NCI-H1694 treated with DMSO at 0.1 percent for 48 hours (cell line): ENCODE measurements at regions not wholly inside any gene's neighbourhood (a gene's known extent, or its start where the extent isn't known, plus 50 kb on each side); places are given as distances from the start of the nearest gene placed in this dataset.
"Not testable (repeated sequence)": the region's sequence is repeated elsewhere in the genome, so short reads cannot be mapped to it uniquely, and the experiment has no call there.

ENCODE experiments used
- DNase-seq: peaks from one replicate; lab custom pipeline; 2025; lab: John Stamatoyannopoulos, UW

DNA sequence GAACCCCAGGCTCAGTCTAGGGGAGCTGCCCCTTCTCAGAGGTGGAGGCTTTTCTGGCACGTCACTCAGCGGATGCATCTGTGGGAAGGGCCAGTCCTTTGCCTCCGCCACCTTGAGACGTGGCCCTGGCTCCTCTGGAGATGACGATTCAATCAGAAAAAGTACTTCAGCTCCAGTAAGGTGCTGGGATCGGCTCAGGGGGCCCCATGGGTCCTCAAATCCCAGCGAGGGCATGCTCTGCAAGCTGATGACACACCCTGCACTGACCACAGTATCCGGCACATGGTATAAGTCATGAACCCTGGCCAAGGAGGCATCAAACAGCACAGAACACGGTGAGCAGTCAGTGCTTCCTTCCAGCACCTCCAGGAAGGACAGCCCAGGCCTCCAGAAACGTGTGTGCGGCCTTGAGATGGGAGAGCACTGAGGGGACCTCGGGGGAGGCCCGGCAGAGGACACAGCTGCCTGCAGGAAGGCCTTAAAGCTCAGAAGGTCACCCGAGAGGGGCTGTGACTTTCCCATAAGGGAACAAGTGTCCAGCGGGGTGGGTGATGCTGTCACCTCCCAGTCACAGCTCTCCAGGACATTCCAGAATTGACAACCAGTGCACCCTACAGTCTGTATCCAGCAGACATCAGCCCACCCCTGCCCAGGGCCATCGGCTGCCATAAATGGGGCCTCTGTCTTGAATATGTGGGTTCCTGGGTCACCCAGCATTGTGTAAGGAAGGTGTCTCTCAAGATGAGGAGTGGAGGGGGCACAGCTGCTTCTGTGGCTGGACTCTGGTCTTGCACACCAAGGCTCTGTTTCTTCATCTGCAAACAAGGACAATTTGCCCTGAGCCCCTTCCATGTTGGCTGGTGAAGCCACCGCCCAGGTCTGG is 205.8 kb downstream of the NDUFA10 start:
- DNase-seq: no peak

GRCh38 chr2:239818531-239819011 is 206.6 kb downstream of the NDUFA10 start:
- DNase-seq: no peak

DNA sequence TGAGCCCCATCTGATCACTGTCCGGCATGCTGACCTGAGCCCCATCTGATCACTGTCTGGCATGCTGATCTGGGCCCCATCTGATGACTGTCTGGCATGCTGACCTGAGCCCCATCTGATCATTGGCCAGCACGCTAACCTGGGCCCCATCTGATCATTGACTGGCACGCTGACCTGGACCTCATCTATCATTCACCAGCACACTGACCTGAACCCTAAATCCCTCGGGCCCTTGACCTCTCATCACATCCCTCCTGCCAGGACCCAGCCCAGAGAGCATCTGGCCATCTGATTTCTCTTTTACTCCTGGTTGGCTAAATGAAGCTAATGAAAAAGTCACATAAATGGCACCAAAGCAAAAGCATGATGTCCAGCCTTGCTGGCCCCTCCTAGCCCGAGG is 207.1 kb downstream of the NDUFA10 start:
- no peak for DNase-seq

GRCh38 chr2:239817468-239818031 is 207.6 kb downstream of the NDUFA10 start:
- DNase-seq: not testable (repeated sequence)

DNA sequence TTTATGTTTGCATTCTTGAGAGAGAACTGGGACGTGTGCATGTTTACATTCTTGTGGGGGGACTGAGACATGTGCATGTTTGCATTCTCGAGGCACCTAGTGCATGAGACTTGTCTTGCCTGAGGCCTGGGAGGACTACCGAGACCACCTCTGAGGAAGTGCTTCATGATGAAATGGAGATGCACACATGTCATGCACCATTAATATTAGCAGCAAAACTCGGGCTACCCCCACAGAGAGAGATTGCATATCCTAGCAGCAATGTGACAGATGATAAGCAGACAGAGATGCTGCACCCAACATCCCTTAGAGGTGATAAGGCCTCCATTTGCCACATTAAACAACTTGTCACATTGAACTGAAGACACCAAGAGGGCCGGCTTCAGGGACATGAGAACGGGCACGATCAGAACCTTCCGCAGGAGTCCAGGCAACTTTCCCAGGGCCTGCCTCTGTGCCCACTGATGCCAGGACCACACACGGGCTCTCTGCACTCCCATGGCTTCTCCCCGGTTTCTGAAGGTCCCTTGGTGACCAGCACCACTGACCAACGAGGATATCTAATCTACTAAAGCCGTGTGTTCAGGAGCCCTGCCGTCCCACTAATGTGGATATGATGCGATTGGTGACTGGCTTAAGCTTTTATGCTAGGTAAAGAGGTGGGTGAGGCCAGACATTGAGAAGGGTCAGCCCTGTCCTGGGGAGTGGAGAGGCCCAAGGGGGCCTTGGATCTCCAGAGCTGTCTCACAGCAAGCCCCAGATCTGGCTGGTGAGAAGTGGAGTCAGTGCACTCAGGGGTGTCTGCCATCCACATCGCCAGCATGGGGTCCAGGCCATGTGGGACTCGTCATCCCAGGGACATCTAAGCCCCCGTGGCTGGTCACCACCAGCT is 208.3 kb downstream of the NDUFA10 start:
- no peak for DNase-seq

- no peak for DNase-seq
Observed at GRCh38 chr2:239815671-239816070, 209.5 kb downstream of the NDUFA10 start.

DNA sequence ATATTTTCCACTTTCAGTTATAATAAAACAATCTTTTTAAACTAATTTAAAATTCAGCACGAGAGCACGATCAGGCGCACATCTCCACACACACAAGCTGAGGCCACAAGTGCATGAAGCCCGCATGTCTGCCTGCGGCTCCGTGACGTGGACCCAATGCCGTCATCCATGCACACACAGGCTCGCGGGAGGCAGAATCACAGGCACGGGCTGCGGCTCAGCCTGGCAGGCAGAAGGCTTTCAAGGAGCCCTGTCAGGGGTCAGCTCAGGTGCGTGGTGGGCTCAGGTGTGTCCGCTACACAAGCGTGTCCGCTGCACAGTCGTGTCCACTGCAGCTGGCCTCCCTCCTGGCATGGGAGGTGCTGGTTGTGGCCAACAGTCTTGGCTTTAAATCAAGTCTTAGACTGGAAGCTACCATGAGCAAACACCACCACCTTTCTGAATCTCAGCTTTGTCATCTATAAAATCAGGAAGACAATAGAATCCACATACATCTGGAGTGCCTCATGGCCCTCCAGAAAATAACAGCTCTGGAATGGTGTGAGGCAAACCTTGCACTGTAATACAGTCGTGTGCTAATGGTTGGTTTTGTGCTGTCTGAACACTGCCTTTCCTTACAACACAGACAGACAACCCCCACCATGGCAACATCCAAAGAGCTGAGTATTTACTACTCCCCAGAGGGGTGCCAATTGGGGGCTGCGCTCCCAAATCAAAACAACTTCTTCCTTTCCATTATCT is 210.1 kb downstream of the NDUFA10 start:
- no peak for DNase-seq

- DNase-seq: no peak
Observed at GRCh38 chr2:239814116-239814860, 210.9 kb downstream of the NDUFA10 start.

GRCh38 chr2:239813261-239814115 is 211.7 kb downstream of the NDUFA10 start:
- DNase-seq: no peak

DNA sequence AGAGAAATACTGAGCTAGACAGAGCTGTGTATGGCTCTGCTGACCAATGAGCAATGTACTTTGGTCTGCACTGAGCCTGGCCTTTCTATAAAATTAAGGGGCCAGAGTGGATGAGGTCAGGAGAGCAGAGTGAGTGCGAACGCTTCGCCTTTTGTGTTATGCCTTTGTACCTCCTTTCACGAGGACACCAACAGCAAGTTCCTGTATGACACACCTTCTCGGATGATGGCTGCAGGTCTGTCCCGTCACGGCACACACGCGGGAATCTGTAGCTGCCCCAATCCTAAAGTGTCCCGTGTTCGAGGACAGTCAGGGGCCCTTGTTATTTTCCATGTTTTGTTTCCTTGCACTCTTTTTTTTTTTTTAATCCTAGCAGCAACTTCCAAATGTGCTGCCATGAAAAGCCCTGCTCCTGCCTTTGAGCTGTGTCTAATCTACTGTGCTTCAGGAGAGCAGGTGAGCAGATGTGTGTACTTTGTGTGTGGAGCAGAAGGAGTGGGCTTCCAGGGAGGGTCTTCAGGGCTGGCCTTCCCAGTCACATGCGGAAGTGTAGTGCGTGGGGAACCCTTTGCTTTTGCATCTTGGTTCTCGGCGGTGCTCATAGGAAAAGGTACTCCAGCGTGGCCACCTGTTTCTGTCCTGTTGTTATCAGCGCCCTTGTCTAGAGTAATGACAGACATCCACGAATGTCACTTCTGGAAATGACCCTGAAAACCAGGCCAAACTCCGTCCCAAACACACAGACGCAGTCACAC is 213.2 kb downstream of the NDUFA10 start:
- no peak for DNase-seq

GRCh38 chr2:239811111-239811781 is 213.9 kb downstream of the NDUFA10 start:
- DNase-seq: no peak

- no peak for DNase-seq
Observed at GRCh38 chr2:239809391-239809790, 215.8 kb downstream of the NDUFA10 start.

DNA sequence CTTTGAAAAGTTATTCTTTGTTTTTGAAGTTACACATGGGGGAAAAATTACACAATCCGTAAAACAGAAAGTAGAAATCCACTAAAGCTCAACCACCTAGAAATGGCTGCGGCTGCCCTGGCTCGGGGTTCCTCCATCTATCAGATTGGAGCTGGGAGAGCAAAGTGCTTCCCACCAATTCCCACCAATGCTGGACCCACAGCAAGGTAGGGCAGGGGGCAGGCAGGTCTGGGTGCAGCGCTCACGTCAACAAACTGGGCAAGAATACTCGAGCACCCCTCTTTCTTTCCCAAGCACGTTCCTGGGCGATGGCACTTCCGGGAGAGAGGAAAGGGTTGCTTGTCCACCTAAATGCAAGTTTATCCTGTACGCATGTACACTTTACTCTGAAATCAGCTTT is 217.6 kb downstream of the NDUFA10 start:
- no peak for DNase-seq

GRCh38 chr2:239806758-239807434 is 218.2 kb downstream of the NDUFA10 start:
- DNase-seq: no peak

DNA sequence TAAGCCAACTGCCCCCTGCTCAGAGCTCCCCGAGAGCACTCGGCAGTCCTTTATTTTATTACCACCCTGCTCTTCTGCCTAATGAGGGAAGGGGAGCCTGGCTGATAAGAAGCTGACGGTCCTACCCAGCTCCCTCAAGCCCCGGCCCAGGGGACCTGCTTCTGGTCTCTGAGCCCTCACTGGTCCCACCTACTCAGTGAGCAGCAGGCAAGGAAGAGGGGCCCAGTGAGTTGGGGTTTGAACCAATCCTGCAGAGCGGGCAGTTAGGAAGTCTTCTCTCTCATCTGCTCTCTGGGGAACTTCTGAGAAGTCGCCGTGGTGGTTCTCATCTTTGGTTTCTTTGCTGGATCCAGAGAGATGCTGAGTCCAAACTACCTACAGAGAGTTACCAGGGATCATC is 218.9 kb downstream of the NDUFA10 start:
- no peak for DNase-seq

DNA sequence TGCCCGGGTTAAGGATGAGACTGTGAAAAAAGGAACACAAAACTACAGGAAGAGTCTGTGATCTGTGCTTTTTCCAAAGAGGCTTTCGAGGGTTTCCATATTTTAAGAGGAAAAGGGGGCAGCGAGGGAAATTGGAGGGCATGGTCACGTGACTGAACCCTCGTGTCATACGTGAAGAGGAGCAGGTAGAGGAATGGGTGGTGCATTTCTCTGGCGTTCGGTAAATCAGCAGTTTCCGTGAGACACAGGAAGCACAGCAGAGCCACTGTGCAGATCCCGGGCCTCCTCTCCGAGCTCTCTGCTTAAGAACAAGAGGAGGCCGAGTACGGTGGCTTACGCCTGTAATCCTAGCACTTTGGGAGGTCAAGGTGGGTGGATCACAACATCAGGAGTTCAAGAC is 219.7 kb downstream of the NDUFA10 start:
- no peak for DNase-seq

- no peak for DNase-seq
Observed at GRCh38 chr2:239805043-239805329, 220.2 kb downstream of the NDUFA10 start.
